ENCODE measurements at regions not wholly inside any gene's neighbourhood (a gene's known extent, or its start where the extent isn't known, plus 50 kb on each side); places are given as distances from the start of the nearest gene placed in this dataset.

DNA sequence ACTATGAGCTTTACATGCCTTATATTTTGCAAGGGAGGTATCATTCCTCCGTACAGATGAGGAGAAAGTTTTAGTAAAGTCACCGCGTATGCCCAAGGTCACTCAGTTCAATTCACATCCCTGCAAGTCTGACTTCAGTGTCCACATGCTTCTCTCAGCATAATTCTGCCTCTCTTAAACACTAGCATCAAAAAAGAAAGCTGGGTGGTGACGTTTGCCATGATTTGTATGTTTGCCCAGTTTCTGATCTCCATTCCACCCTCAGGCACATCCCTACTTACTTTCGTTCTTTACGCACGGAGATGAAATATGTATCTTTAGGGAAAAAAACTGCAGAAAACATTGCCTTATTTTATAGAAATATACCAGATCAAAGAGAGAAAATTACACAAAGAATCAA is 129.2 kb upstream of the PTPRM start:
- no peaks in the 10 kb centered on the region for H3K36me3 ChIP-seq (replicated peaks in 1 of 2; ENCODE audit: control insufficient read depth in 1 of 2, insufficient read depth in 2 of 2, low read length in 2 of 2)
- H3K4me3 ChIP-seq (replicated peaks in 1 of 3; ENCODE audit: insufficient read depth in 1 of 3, low read depth in 2 of 3, low read length in 3 of 3): no peak overlapping the region
- no peak for TF ChIP-seq ZUFSP (CRISPR knock-in tag; IDR thresholded peaks at IDR 0.05; ENCODE audit: borderline replicate concordance)
- no peak for TF ChIP-seq ZNF18 (CRISPR knock-in tag; IDR thresholded peaks at IDR 0.05; ENCODE audit: insufficient replicate concordance)
- no peak for TF ChIP-seq NRL (CRISPR knock-in tag; IDR thresholded peaks at IDR 0.05; ENCODE audit: borderline replicate concordance)
- no peak for TF ChIP-seq THRA (CRISPR knock-in tag; IDR thresholded peaks at IDR 0.05; ENCODE audit: borderline replicate concordance)
- TF ChIP-seq MLX (CRISPR knock-in tag; IDR thresholded peaks at IDR 0.05): no peak
- no peak for TF ChIP-seq ZNF543 (CRISPR knock-in tag; IDR thresholded peaks at IDR 0.05)
- no peak for TF ChIP-seq ZNF792 (CRISPR knock-in tag; IDR thresholded peaks at IDR 0.05)
- TF ChIP-seq RFX1 (IDR thresholded peaks at IDR 0.05): no peak
- TF ChIP-seq RFX3 (CRISPR knock-in tag; IDR thresholded peaks at IDR 0.05): no peak
- TF ChIP-seq GATAD1 (CRISPR knock-in tag; IDR thresholded peaks at IDR 0.05): no peak
- no peak for TF ChIP-seq ZNF567 (CRISPR knock-in tag; IDR thresholded peaks at IDR 0.05; ENCODE audit: borderline replicate concordance)
- no peak for TF ChIP-seq RXRA (CRISPR knock-in tag; IDR thresholded peaks at IDR 0.05)
- TF ChIP-seq ZC3H4 (CRISPR knock-in tag; IDR thresholded peaks at IDR 0.05; ENCODE audit: borderline replicate concordance): no peak
- TF ChIP-seq ZBTB44 (CRISPR knock-in tag; IDR thresholded peaks at IDR 0.05): no peak
- TF ChIP-seq ZNF670 (CRISPR knock-in tag; IDR thresholded peaks at IDR 0.05; ENCODE audit: borderline replicate concordance): no peak
- no peak for TF ChIP-seq FLYWCH1 (CRISPR knock-in tag; IDR thresholded peaks at IDR 0.05)
- no peak for TF ChIP-seq POGZ (CRISPR knock-in tag; IDR thresholded peaks at IDR 0.05)
- TF ChIP-seq TFAP4 (IDR thresholded peaks at IDR 0.05; ENCODE audit: borderline replicate concordance, low read depth): no peak
- in situ Hi-C loops (cut with HindIII; ENCODE audit: extremely low pct_ligation_motif_present, low pct_unique_long_range_greater_than_20kb) (no loop called here), intact Hi-C loops (cut with micrococcal nuclease; ENCODE audit: unreplicated experiment) (no loop called here)
- no peaks in the 10 kb centered on the region for H3K27me3 ChIP-seq (ENCODE audit: control insufficient read depth in 1 of 2, insufficient read depth in 2 of 2, low read length in 2 of 2)
- 49% methylated on average over 6 of the region's 7 CpGs for WGBS (ENCODE audit: low lambda C conversion rate)
- H3K4me2 ChIP-seq (ENCODE audit: low read depth, low read length): no peak overlapping the region
- no peaks in the 10 kb centered on the region for H3K9me3 ChIP-seq (ENCODE audit: low read length)
- no peak for DNase-seq (ENCODE audit: low spot score)
- no peak for FAIRE-seq
- no peaks in the 10 kb centered on the region for H4K20me1 ChIP-seq (ENCODE audit: insufficient read depth, low read length)
- no peaks in the 10 kb centered on the region for H3K4me1 ChIP-seq (ENCODE audit: insufficient read depth, low read length)
- no peak overlapping the region for H3K27ac ChIP-seq (ENCODE audit: extremely low read length, insufficient read depth, low read length)
- POLR2A ChIA-PET: no interaction called here
- no peak overlapping the region for H3K9ac ChIP-seq (ENCODE audit: insufficient read depth, low read depth, low read length)
- no peak overlapping the region for H2AFZ ChIP-seq (ENCODE audit: low read length)
- no TSS peak for BruUV-seq (replicated peaks)
- no peak for ATAC-seq
- no peaks in the 10 kb centered on the region for H3K79me2 ChIP-seq (ENCODE audit: insufficient read depth, low read length)
- CTCF ChIA-PET (ENCODE audit: low intra/inter-chr PET ratio, low total read pairs): no interaction called here
